Keratinocyte (primary cell): ENCODE measurements at regions not wholly inside any gene's neighbourhood (a gene's known extent, or its start where the extent isn't known, plus 50 kb on each side); places are given as distances from the start of the nearest gene placed in this dataset.

ENCODE experiments used
- DNase-seq: peaks from one replicate; pipeline ENCODE4 v3.0.0-alpha.2; 2011; ENCODE audit warnings: low read depth, missing footprints, low spot score
- FAIRE-seq: peaks from 2 replicates; lab custom pipeline; 2011; peaks lifted over from hg19 to GRCh38; lab: Jason Lieb, UNC
- H2AFZ ChIP-seq: 2 replicates; pipeline ENCODE4 v1.6.0; 2012; ENCODE audit warnings: low read length, control low read depth, inconsistent platforms; ENCODE audit not compliant: control insufficient read depth
- H3K27ac ChIP-seq: 2 replicates; pipeline ENCODE4 v1.5.1; 2011; ENCODE audit warnings: low read length; ENCODE audit not compliant: control insufficient read depth, insufficient read depth
- H3K27me3 ChIP-seq: 3 replicates; pipeline ENCODE4 v1.6.0; 2011; ENCODE audit warnings: low read length; ENCODE audit not compliant: control insufficient read depth, insufficient read depth; ENCODE audit errors: extremely low read depth
- H3K36me3 ChIP-seq, 2 experiments: 2 replicates in 1 of 2; 3 replicates in 1 of 2; pipeline ENCODE4 v1.5.1; 2011; ENCODE audit warnings: low read length in 2 of 2, mild to moderate bottlenecking in 1 of 2; ENCODE audit not compliant: control insufficient read depth in 2 of 2, insufficient read depth in 2 of 2; ENCODE audit errors: extremely low read depth in 1 of 2
- H3K4me1 ChIP-seq: 3 replicates; pipeline ENCODE4 v1.5.1; 2011; ENCODE audit warnings: low read length; ENCODE audit not compliant: control insufficient read depth, insufficient read depth; ENCODE audit errors: extremely low read depth
- H3K4me2 ChIP-seq: 3 replicates; pipeline ENCODE4 v1.6.0; 2011; ENCODE audit warnings: low read depth, low read length; ENCODE audit not compliant: control insufficient read depth, insufficient read depth; ENCODE audit errors: extremely low read depth
- H3K4me3 ChIP-seq, 3 experiments: fragments of 200-600 bp in 1 of 3; sonication (generic) in 1 of 3; 2 replicates in 2 of 3; 3 replicates in 1 of 3; pipeline ENCODE4 v1.5.1; 2011 to 2016; ENCODE audit warnings: low read length in 3 of 3, mild to moderate bottlenecking in 3 of 3, control low read depth in 2 of 3, inconsistent platforms in 1 of 3, low read depth in 1 of 3, mixed read lengths in 1 of 3, mixed run types in 1 of 3, moderate library complexity in 1 of 3; ENCODE audit not compliant: control insufficient read depth in 2 of 3, insufficient read depth in 2 of 3; ENCODE audit errors: extremely low read depth in 1 of 3
- H3K79me2 ChIP-seq: 2 replicates; pipeline ENCODE4 v1.6.0; 2012; ENCODE audit warnings: low read length; ENCODE audit not compliant: control insufficient read depth, insufficient read depth
- H3K9ac ChIP-seq: 3 replicates; pipeline ENCODE4 v1.6.0; 2011; ENCODE audit warnings: low read length; ENCODE audit not compliant: control insufficient read depth, insufficient read depth; ENCODE audit errors: extremely low read depth
- H3K9me1 ChIP-seq: 3 replicates; pipeline ENCODE4 v1.6.0; 2011; ENCODE audit warnings: low read length; ENCODE audit not compliant: control insufficient read depth, insufficient read depth; ENCODE audit errors: extremely low read depth
- H3K9me3 ChIP-seq: 2 replicates; pipeline ENCODE4 v1.5.1; 2012; ENCODE audit warnings: low read depth, low read length; ENCODE audit not compliant: control insufficient read depth
- H4K20me1 ChIP-seq: 3 replicates; pipeline ENCODE4 v1.6.0; 2011; ENCODE audit warnings: low read length; ENCODE audit not compliant: control insufficient read depth, insufficient read depth; ENCODE audit errors: extremely low read depth
- CTCF ChIP-seq, 3 experiments: IDR thresholded peaks in 1 of 3; conservative IDR thresholded peaks in 1 of 3; optimal IDR thresholded peaks in 1 of 3; 2 replicates in 2 of 3; 3 replicates in 1 of 3; pipeline versions ENCODE3 to v1.5.1; 2011; ENCODE audit warnings: low read length in 3 of 3, mild to moderate bottlenecking in 3 of 3, moderate library complexity in 2 of 3, control low read depth in 1 of 3, inconsistent platforms in 1 of 3; ENCODE audit not compliant: insufficient read depth in 2 of 3; ENCODE audit errors: extremely low read depth in 1 of 3
- EZH2 ChIP-seq: IDR thresholded peaks from one replicate; pipeline ENCODE4 v1.6.1; 2012; ENCODE audit warnings: inconsistent platforms, mild to moderate bottlenecking, low read length, moderate library complexity
- dilution Hi-C: fragments of 300-500 bp; cut with MboI; formaldehyde crosslinking; loops from one replicate; pipeline ENCODE4 v1.7.0; 2020; ENCODE audit warnings: low sequenced_read_pairs; ENCODE audit not compliant: extremely low pct_ligation_motif_present

GRCh38 chr2:143830476-143830875 is 689.4 kb downstream of the ZEB2 start:
- no peak for TF ChIP-seq EZH2
- TF ChIP-seq CTCF (optimal IDR thresholded peaks at IDR 0.05 in 1 of 3, IDR thresholded peaks at IDR 0.05 in 1 of 3, conservative IDR thresholded peaks at IDR 0.05 in 1 of 3; ENCODE audit: extremely low read depth in 1 of 3, insufficient read depth in 2 of 3, low read length in 3 of 3): no peak
- Histone ChIP-seq H3K27me3 (no peaks in the 10 kb centered on the region), H3K4me2 (no peak overlapping the region), H3K9me1 (no peaks in the 10 kb centered on the region), H3K4me3 (no peak overlapping the region), H3K27ac (no peak overlapping the region), H3K9ac (no peak overlapping the region), H3K9me3 (no peaks in the 10 kb centered on the region), H3K79me2 (no peaks in the 10 kb centered on the region), H3K36me3 (no peaks in the 10 kb centered on the region), H3K4me1 (no peaks in the 10 kb centered on the region), H4K20me1 (no peaks in the 10 kb centered on the region), H2AFZ (no peak overlapping the region)
- FAIRE-seq: no peak
- dilution Hi-C loops: no loop called here
- no peak for DNase-seq

GRCh38 chr2:143828763-143829537 is 691.0 kb downstream of the ZEB2 start:
- TF ChIP-seq CTCF (optimal IDR thresholded peaks at IDR 0.05 in 1 of 3, IDR thresholded peaks at IDR 0.05 in 1 of 3, conservative IDR thresholded peaks at IDR 0.05 in 1 of 3; ENCODE audit: extremely low read depth in 1 of 3, insufficient read depth in 2 of 3, low read length in 3 of 3): no peak
- no peak for TF ChIP-seq EZH2
- no peaks in the 10 kb centered on the region for H4K20me1 ChIP-seq
- FAIRE-seq: no peak

More at GRCh38 chr2:143828763-143829537, 691.0 kb downstream of the ZEB2 start:
- Histone ChIP-seq H3K79me2 (no peaks in the 10 kb centered on the region), H3K27me3 (no peaks in the 10 kb centered on the region), H3K9me3 (no peaks in the 10 kb centered on the region), H3K4me1 (no peaks in the 10 kb centered on the region), H3K36me3 (no peaks in the 10 kb centered on the region), H3K27ac (no peak overlapping the region), H3K9me1 (no peaks in the 10 kb centered on the region), H3K4me3 (no peak overlapping the region), H3K4me2 (no peak overlapping the region), H2AFZ (no peak overlapping the region), H3K9ac (no peak overlapping the region)
- dilution Hi-C loops: no loop called here
- DNase-seq: no peak
